C1 segment of cervical spinal cord (tissue), 14 donors: ENCODE measurements at regions not wholly inside any gene's neighbourhood (a gene's known extent, or its start where the extent isn't known, plus 50 kb on each side); places are given as distances from the start of the nearest gene placed in this dataset.

Source experiments
- DNase-seq, 14 donors: peaks; one replicate each; lab custom pipeline; 2025; lab: John Stamatoyannopoulos, UW

DNA sequence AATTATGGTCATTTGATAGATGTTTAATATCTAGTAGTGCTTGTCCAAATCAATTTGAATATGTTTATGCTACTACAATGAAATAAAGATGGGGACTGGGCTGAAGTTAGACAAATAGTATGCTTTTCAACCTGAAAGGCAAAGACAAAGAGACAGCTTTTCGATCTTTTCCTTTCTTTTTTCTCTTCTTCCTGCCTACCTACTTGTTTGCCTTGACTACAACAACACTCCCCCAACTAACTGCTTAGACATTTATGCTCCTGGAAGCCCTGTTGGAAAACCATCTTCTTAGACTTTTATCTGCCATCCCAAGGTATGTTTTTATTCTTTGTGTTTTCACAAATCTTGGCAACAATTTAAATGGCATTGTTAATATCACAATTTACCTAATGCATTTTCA is 374.4 kb upstream of the DDI1 start:
- no peak for DNase-seq

DNA sequence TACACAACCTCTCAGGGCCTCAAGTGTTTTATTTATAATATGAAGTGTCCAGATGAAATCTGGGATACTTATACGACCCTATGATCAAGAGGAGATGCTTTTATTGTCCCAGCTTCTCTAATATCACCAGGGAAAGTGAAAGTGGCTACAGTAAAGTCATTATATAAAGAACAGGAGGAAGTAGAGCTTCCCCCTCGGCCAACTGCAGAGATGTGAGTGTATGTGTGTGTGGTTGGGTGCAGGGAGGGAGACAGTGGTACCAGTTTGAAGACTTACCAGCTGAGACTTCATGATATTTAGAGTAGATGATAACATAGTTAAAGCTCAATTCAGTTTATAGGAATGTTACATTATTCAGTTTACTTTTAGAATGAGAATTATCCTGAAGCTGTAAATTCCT is 373.6 kb upstream of the DDI1 start:
- peak in 1 of 14 donors; percentile 1 for DNase-seq

DNA sequence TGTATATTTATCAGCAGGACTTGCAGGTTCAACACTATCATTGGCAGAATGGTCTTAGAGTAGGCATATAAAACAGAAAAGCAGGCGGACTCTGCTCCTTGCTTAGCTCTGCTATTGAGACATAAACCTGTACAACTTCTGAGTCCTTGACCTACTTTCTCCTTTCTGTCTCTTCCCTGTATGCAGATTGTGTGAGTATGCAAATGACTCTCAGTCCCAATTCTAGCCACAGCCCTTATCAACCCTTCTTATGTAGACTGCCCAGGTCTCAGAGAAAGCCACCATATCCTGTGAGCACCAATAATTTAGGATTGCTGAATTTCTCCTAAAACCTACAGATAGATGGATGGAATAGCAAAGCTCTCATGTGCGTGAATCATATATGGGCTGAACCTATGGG is 367.6 kb upstream of the DDI1 start:
- no peak for DNase-seq

DNA sequence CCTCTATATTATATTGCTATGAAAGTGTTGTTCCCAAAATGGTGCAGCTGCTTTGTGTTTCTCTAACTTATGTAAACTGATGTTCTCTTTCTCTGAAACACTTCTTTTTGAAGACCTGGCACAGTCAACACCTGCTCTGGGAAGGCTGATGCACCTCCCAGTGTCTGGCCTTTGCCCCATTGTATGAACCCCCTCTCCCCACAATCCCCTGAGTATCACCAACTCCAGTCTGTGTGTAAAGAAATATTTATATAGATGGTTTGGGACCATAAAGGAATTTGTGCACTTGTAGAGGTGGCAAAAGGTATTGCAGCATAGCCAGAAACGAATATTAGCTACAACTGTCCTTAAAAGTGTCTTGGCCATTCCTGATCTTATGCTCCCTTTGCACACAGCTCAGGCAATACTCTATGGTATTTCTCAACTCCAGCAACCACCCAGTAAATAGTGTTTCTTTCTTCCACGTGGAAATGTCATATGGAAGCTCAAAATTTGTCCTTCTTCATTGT is 365.2 kb upstream of the DDI1 start:
- DNase-seq = no peak

DNA sequence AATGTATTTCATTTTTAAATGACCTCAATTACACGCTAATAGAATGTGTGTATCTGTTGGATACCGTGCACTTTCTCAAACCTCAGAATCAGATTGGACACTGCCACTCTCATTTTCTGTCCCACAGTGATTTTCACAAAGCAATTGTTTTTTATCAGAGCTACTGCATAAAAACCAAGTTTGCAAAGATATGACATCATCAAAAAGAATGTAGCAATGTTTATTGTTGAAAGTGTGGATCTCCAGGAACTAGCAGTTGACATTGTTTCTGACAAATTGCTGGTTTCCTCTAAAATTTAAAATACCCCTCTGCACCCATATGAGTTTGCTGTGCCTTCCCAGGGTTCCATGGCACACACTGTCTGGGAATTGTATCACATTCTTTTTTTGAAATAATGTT is 362.7 kb upstream of the DDI1 start:
- no peak for DNase-seq

DNA sequence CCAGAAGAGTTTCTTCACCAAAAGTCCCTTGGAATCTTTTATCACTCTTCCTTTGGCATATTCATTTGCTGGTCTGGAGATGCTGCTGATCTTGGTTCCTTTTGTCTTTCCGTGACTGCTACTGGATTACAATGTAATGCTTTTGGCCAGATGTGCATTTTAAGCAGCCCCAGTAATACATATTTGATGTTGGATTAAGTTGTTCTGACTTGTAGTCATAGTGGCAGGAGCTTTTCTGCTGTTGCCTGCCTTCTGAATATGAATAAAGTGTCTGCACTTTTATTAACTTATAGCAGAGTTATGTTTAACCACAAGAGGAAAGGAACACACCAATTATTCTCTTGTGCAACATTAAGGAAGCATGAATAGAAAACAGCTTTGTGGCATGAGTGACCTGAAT is 360.0 kb upstream of the DDI1 start:
- no peak for DNase-seq

DNA sequence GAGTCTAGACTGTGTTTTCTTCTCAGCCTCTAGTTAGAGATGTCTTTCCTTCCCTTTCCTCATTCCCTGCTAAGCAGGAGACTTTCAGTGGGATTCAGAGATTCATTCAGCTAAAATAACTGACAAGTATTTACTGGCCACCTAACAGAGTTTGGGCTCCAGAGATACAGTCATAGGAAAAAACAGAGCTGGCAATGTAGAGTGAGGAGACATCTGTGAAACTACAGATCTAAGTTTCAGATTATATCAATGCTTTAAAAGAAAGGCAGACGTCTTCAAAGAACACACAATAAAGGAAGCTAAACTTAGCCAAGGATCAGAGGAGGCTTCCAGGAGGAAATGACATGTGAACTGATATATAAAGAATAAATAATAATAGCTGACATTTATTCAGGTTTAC is 355.6 kb upstream of the DDI1 start:
- DNase-seq = no peak

GRCh38 chr11:103681855-103682254 is 354.6 kb upstream of the DDI1 start:
- no peak for DNase-seq

DNA sequence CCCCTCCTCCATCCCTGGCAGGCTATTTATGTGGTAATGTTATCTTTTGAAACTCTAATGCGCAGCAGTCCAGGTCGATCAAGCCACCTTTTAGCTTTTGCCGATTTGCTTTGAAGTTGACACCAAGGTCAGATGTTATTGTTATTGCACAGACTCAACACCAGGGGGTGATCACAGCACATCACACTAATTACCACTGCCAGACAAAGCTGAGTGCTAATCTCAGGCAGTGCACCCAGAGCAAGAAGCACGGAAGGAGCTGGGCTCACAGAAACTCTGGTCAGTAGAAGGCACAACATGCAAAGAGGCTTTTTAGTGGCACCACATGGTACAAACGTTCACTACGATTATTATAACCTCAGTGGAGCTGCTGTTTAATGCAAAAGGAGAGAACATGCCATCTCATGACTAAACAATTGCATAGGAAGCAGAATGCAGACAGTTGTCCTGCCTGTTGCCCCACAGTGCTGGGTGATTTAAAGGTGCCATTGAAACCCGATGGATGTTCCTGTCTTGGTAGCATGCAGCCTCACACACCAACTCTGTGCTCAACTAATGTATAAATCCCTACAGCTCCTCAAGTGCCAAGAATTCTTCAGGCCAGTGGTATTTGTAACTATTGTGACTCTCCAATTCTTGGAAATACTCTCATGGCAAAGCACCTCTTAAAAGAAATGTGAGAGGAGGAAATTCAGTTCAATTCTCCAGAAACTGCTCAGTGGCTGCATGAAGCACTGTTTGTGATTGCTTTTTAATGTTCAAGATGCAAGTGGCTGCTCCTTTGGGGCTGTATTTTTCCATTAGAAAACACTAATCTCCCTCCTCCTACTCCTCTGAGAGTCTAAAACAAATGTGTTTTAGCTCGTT is 353.9 kb upstream of the DDI1 start:
- peak in 11 of 14 donors; percentile 9 to 60 (median 45) for DNase-seq

GRCh38 chr11:103683576-103683975 is 352.9 kb upstream of the DDI1 start:
- DNase-seq = no peak

DNA sequence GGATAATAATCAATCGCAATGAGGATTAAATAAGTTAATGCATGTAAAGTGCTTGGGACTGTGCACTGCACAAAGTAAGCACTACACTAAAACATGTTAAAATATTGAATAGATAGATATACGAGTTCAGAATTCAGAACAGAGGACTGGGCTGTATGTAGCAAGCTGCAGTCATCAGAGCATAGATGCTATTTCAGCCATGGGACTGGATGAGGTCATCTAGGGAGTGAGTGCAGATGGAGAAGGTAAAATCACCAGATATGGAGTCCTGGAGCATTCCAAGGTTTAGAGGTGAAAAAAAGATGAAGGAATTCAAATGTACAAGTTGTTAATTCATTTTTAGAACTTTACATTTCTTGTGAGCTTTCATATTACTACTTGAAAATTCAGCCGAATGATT is 347.5 kb upstream of the DDI1 start:
- no peak for DNase-seq

GRCh38 chr11:103690356-103690755 is 346.1 kb upstream of the DDI1 start:
- no peak for DNase-seq

DNA sequence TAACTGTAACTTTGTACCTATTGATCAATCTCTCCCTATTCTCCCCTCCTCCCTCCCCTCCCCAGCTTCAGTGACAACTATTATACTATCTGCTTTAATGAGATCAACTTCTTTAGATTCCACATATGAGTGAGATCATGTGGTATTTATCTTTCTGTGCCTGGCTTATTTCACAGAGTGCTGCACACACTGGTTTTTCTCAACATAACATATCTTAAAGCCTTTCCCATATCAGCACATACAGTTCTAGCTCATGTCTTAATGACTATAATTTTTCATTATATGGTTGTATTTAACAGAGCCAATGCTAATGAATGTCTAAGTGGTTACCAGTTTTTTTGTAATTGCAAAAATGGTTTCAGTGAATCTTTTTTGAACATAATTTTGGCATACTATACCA is 340.3 kb upstream of the DDI1 start:
- no peak for DNase-seq

- no peak for DNase-seq
Observed at GRCh38 chr11:103699216-103699615, 337.2 kb upstream of the DDI1 start.

GRCh38 chr11:103699656-103700055 is 336.8 kb upstream of the DDI1 start:
- no peak for DNase-seq

DNA sequence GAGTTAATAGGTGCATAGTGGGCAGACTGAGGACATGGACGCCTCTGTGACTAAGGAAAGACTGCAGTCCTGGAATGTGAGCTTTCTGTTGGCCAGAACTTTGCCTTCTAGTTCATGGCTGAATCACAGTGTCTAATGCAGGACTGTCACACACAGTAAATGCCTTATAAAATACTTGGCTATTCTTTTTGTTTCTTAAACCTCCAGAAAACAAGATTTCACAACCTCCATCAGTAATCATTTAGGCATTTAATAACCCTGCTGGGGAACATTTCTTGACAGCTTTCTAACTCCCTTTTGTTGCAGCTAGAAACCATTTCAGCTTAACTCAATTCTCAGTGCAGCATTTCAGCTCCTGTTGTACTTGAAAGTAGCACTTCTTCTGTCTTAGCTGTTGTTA is 335.8 kb upstream of the DDI1 start:
- DNase-seq = no peak

GRCh38 chr11:103703437-103703836 is 333.0 kb upstream of the DDI1 start:
- no peak for DNase-seq

DNA sequence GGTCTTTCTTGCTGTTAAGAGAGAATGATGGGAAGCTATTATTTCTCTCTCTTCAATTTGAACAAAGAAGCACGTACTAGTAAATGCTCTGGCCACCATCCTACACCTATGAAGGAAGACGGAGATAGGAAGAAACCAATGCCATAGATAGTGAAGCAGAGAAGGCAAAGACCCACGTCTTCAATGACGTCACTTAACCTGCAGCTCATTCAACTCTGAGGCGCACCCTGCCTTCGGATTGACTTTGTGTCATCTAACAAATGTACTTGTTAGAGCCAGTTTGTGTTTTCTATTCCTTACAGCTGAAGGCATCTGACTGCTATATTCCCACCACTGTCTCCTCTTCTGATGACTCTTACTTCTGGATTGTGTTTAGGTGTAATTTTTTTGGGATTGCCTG is 332.5 kb upstream of the DDI1 start:
- DNase-seq = no peak

- no peak for DNase-seq
Observed at GRCh38 chr11:103705642-103706041, 330.8 kb upstream of the DDI1 start.

DNA sequence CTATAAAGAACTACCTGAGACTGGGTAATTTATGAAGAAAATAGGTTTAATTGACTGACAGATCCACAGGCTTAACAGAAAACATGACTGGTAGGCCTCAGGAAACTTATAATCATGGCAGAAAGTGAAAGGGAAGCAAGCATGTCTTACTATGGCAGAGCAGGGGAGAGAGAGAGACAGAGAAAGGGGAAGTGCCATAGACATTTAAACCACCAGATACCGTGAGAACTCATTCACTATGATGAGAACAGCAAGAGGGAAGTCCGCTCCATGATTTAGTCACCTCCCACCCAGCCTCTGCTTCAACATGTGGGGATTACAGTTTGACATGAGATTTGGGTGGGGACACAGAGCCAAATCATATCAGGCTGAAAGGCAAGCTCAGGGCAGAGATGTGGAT is 327.1 kb upstream of the DDI1 start:
- DNase-seq = no peak

GRCh38 chr11:103714246-103714645 is 322.2 kb upstream of the DDI1 start:
- DNase-seq = no peak

- DNase-seq = no peak
Observed at GRCh38 chr11:103716363-103716762, 320.1 kb upstream of the DDI1 start.

DNA sequence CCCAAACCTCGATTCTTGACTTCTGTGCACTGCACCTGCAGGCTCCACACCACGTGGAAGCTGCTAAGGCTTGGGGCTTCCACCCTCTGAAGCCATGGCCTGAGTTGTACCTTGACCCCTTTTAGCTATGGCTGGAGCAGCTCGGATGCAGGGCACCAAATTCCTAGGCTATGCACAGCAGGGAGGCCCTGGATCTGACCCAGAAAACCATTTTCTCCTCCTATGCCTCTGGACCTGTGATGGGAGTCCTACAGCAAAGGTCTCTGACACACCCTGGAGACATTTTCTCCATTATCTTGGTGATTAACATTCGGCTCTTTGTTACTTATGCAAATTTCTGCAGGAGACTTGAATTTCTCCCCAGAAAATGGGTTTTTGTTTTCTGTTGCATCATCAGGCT is 309.2 kb upstream of the DDI1 start:
- DNase-seq = no peak

- peak in 1 of 14 donors; percentile 56 for DNase-seq
Observed at GRCh38 chr11:103729617-103730016, 306.8 kb upstream of the DDI1 start.
